Vagina (tissue), 2 donors: ENCODE measurements at regions not wholly inside any gene's neighbourhood (a gene's known extent, or its start where the extent isn't known, plus 50 kb on each side); places are given as distances from the start of the nearest gene placed in this dataset.

ENCODE experiments used
- DNase-seq, 2 donors: peaks; one replicate each; pipeline ENCODE4 v3.0.0-alpha.2; 2017; ENCODE audit errors: extremely low spot score in 2 of 2
- H3K27ac ChIP-seq: fragments of 200-600 bp; sonication (generic); one replicate; pipeline ENCODE4 v1.5.1; 2019
- H3K27me3 ChIP-seq: fragments of 200-600 bp; sonication (generic); one replicate; pipeline ENCODE4 v1.5.1; 2019
- H3K36me3 ChIP-seq, 2 donors: fragments of 200-600 bp; sonication (generic); one replicate each; pipeline ENCODE4 v1.5.1; 2017 to 2019
- H3K4me1 ChIP-seq: fragments of 200-600 bp; sonication (generic); one replicate; pipeline ENCODE4 v1.5.1; 2019
- H3K4me3 ChIP-seq, 2 donors: fragments of 200-600 bp; sonication (generic); 1 replicate in 1 of 2; 2 replicates in 1 of 2; pipeline ENCODE4 v1.5.1; 2016 to 2019
- H3K9me3 ChIP-seq: fragments of 200-600 bp; sonication (generic); one replicate; pipeline ENCODE4 v1.5.1; 2019
- CTCF ChIP-seq, 3 experiments: fragments of 450-650 bp in 2 of 3; fragments of 200-600 bp in 1 of 3; sonication (generic) in 1 of 3; IDR thresholded peaks; one replicate each; pipeline ENCODE4 v1.5.1; 2017 to 2019; ENCODE audit warnings: antibody characterized with exemption in 3 of 3, mild to moderate bottlenecking in 2 of 3, moderate library complexity in 2 of 3
- POLR2A ChIP-seq, 2 donors: fragments of 450-650 bp; IDR thresholded peaks; one replicate each; pipeline ENCODE4 v1.6.1; 2017; ENCODE audit warnings: antibody characterized with exemption in 2 of 2, mild to moderate bottlenecking in 2 of 2, moderate library complexity in 2 of 2
- POLR2AphosphoS5 ChIP-seq, 2 donors: sonication (generic); formaldehyde crosslinking; IDR thresholded peaks; one replicate each; pipeline ENCODE4 v1.9.0; 2017; ENCODE audit warnings: antibody characterized with exemption in 2 of 2, mild to moderate bottlenecking in 2 of 2, low read depth in 1 of 2; ENCODE audit not compliant: insufficient read depth in 1 of 2
- intact Hi-C: fragments of 100-400 bp; cut with DNase I; formaldehyde crosslinking; loops from one replicate; pipeline ENCODE4 v1.15.1; 2023

- no peak overlapping the region for H3K27ac ChIP-seq
- H3K27me3 ChIP-seq = no peaks in the 10 kb centered on the region
- H3K4me3 ChIP-seq = peak overlapping the region; percentile 46 to 63
- H3K9me3 ChIP-seq = no peaks in the 10 kb centered on the region
- H3K4me1 ChIP-seq = peaks cover 4% of the 10 kb centered on the region
- no peak for TF ChIP-seq POLR2A (IDR thresholded peaks at IDR 0.05)
- no peak for TF ChIP-seq CTCF (IDR thresholded peaks at IDR 0.05)
- TF ChIP-seq POLR2AphosphoS5 (IDR thresholded peaks at IDR 0.05; ENCODE audit: insufficient read depth in 1 of 2, low read depth in 1 of 2) = no peak
- H3K36me3 ChIP-seq = no peaks in the 10 kb centered on the region
- DNase-seq = no peak
- intact Hi-C loops = no loop called here
Observed at GRCh38 chr13:108496362-108497210, 132.8 kb upstream of the MYO16 start.

- Histone ChIP-seq H3K4me1 (no peaks in the 10 kb centered on the region), H3K27me3 (no peaks in the 10 kb centered on the region), H3K27ac (no peak overlapping the region), H3K4me3 (no peak overlapping the region), H3K36me3 (no peaks in the 10 kb centered on the region), H3K9me3 (no peaks in the 10 kb centered on the region)
- intact Hi-C loops = no loop called here
- DNase-seq = no peak
- TF ChIP-seq POLR2AphosphoS5 (IDR thresholded peaks at IDR 0.05; ENCODE audit: insufficient read depth in 1 of 2, low read depth in 1 of 2) = no peak
- TF ChIP-seq POLR2A (IDR thresholded peaks at IDR 0.05) = no peak
- no peak for TF ChIP-seq CTCF (IDR thresholded peaks at IDR 0.05)
Observed at GRCh38 chr13:108500711-108501110, 128.7 kb upstream of the MYO16 start.

GRCh38 chr13:108508263-108508662 lies 121.1 kb upstream of the MYO16 start:
- no peaks in the 10 kb centered on the region for H3K4me1 ChIP-seq
- TF ChIP-seq POLR2A (IDR thresholded peaks at IDR 0.05) = no peak
- TF ChIP-seq POLR2AphosphoS5 (IDR thresholded peaks at IDR 0.05; ENCODE audit: insufficient read depth in 1 of 2, low read depth in 1 of 2) = no peak
- TF ChIP-seq CTCF (IDR thresholded peaks at IDR 0.05) = no peak
- H3K27me3 ChIP-seq = no peaks in the 10 kb centered on the region
- intact Hi-C loops = no loop called here
- H3K27ac ChIP-seq = no peak overlapping the region
- no peaks in the 10 kb centered on the region for H3K9me3 ChIP-seq
- DNase-seq = no peak
- no peaks in the 10 kb centered on the region for H3K36me3 ChIP-seq
- H3K4me3 ChIP-seq = no peak overlapping the region

- Histone ChIP-seq H3K27me3 (no peaks in the 10 kb centered on the region), H3K36me3 (no peaks in the 10 kb centered on the region), H3K4me3 (no peak overlapping the region), H3K4me1 (no peaks in the 10 kb centered on the region), H3K9me3 (no peaks in the 10 kb centered on the region), H3K27ac (no peak overlapping the region)
- DNase-seq = no peak
- intact Hi-C loops = loop anchor here (10.0 kb wide), 1 partner anchor 861 kb away; no protein-coding TSS in a partner anchor
- TF ChIP-seq POLR2A (IDR thresholded peaks at IDR 0.05) (no peak), CTCF (IDR thresholded peaks at IDR 0.05) (no peak), POLR2AphosphoS5 (IDR thresholded peaks at IDR 0.05; ENCODE audit: insufficient read depth in 1 of 2, low read depth in 1 of 2) (no peak)
Observed at GRCh38 chr13:108525827-108526226, 103.6 kb upstream of the MYO16 start.

GRCh38 chr13:108526286-108526685 lies 103.1 kb upstream of the MYO16 start:
- Histone ChIP-seq H3K4me1 (no peaks in the 10 kb centered on the region), H3K36me3 (no peaks in the 10 kb centered on the region), H3K27ac (no peak overlapping the region), H3K4me3 (no peak overlapping the region), H3K9me3 (no peaks in the 10 kb centered on the region), H3K27me3 (no peaks in the 10 kb centered on the region)
- no peak for TF ChIP-seq POLR2AphosphoS5 (IDR thresholded peaks at IDR 0.05; ENCODE audit: insufficient read depth in 1 of 2, low read depth in 1 of 2)
- no peak for TF ChIP-seq POLR2A (IDR thresholded peaks at IDR 0.05)
- no peak for TF ChIP-seq CTCF (IDR thresholded peaks at IDR 0.05)
- no peak for DNase-seq
- intact Hi-C loops = loop anchor here (10.0 kb wide), 1 partner anchor 861 kb away; no protein-coding TSS in a partner anchor
